SU-DHL-6 (cell line): ENCODE measurements at regions not wholly inside any gene's neighbourhood (a gene's known extent, or its start where the extent isn't known, plus 50 kb on each side); places are given as distances from the start of the nearest gene placed in this dataset.

ENCODE experiments used
- H2AFZ ChIP-seq: fragments of 200-600 bp; sonication (generic); 2 replicates; pipeline ENCODE4 v1.6.1; 2014; ENCODE audit warnings: low read depth, mild to moderate bottlenecking, moderate library complexity, mixed read lengths, antibody characterized with exemption, low read length; ENCODE audit not compliant: severe bottlenecking
- H3F3A ChIP-seq: fragments of 200-600 bp; shearing (Covaris generic); 2 replicates; pipeline ENCODE4 v1.6.0; 2016; ENCODE audit warnings: antibody characterized with exemption, mild to moderate bottlenecking; ENCODE audit not compliant: insufficient read depth
- H3K27ac ChIP-seq: fragments of 200-600 bp; sonication (generic); 2 replicates; pipeline ENCODE4 v1.5.1; 2016; ENCODE audit warnings: low read depth, mild to moderate bottlenecking, low read length, moderate library complexity, mixed read lengths
- H3K27me3 ChIP-seq: fragments of 200-600 bp; sonication (generic), shearing (Covaris generic); 2 replicates; pipeline ENCODE4 v1.6.0; 2014; ENCODE audit warnings: mild to moderate bottlenecking, low read length
- H3K36me3 ChIP-seq: fragments of 200-600 bp; sonication (generic); 2 replicates; pipeline ENCODE4 v1.6.1; 2014; ENCODE audit warnings: mild to moderate bottlenecking, low read length, mixed read lengths
- H3K4me2 ChIP-seq: fragments of 300-600, 200-600 bp; shearing (Covaris generic), sonication (generic); 2 replicates; pipeline ENCODE4 v1.6.0; 2014; ENCODE audit warnings: low read length, low read depth, mild to moderate bottlenecking; ENCODE audit not compliant: poor library complexity, severe bottlenecking
- H3K4me3 ChIP-seq: fragments of 200-600 bp; sonication (generic); 2 replicates; pipeline ENCODE4 v1.5.1; 2014; ENCODE audit warnings: antibody characterized with exemption, low read length, mild to moderate bottlenecking, mixed read lengths; ENCODE audit not compliant: insufficient read depth, poor library complexity, severe bottlenecking
- H3K79me2 ChIP-seq: fragments of 200-600 bp; sonication (generic); 2 replicates; pipeline ENCODE4 v1.6.1; 2014; ENCODE audit warnings: mild to moderate bottlenecking, low read length, moderate library complexity; ENCODE audit not compliant: insufficient read depth
- H3K9ac ChIP-seq: fragments of 200-600 bp; sonication (generic); 2 replicates; pipeline ENCODE4 v1.7.0; 2014; ENCODE audit warnings: mild to moderate bottlenecking, low read length
- H3K9me2 ChIP-seq: fragments of 200-600 bp; sonication (generic); replicated peaks from 2 replicates; pipeline ENCODE4 v1.6.1; 2014; ENCODE audit warnings: low read length; ENCODE audit not compliant: insufficient read depth
- H3K9me3 ChIP-seq: fragments of 200-600 bp; sonication (generic); 2 replicates; pipeline ENCODE4 v1.6.1; 2014; ENCODE audit warnings: low read length, mixed read lengths; ENCODE audit not compliant: insufficient read depth
- H4K20me1 ChIP-seq: fragments of 200-600 bp; sonication (generic); 2 replicates; pipeline ENCODE4 v1.6.1; 2014; ENCODE audit warnings: low read depth, mild to moderate bottlenecking, antibody characterized with exemption, low read length, moderate library complexity, mixed read lengths
- EZH2phosphoT487 ChIP-seq: fragments of 200-600 bp; sonication (generic), shearing (Covaris generic); conservative IDR thresholded peaks from 2 replicates; pipeline ENCODE4 v1.6.1; 2018; ENCODE audit warnings: mild to moderate bottlenecking, antibody characterized with exemption, low read length, moderate library complexity, mixed read lengths
- TF ChIP-seq, protein P1 (sequence below): fragments of 200-600 bp; sonication (generic); IDR thresholded peaks from one replicate; pipeline ENCODE4 v1.5.1; 2017; ENCODE audit warnings: antibody characterized with exemption, mild to moderate bottlenecking, low read length, moderate library complexity; ENCODE audit not compliant: insufficient read depth, poor library complexity, severe bottlenecking

GRCh38 chr9:25827626-25828025 is 149.4 kb upstream of the TUSC1 start:
- Histone ChIP-seq H3K9ac (no peak overlapping the region), H3F3A (no peaks in the 10 kb centered on the region), H3K27ac (no peak overlapping the region), H3K4me2 (no peak overlapping the region), H3K9me2 (no peaks in the 10 kb centered on the region; the same call in 1 of the 2 replicates), H2AFZ (no peak overlapping the region), H3K27me3 (no peaks in the 10 kb centered on the region), H4K20me1 (no peaks in the 10 kb centered on the region), H3K4me3 (no peak overlapping the region), H3K79me2 (no peaks in the 10 kb centered on the region), H3K36me3 (no peaks in the 10 kb centered on the region), H3K9me3 (no peaks in the 10 kb centered on the region; the same call in 1 of the 2 replicates)
- TF ChIP-seq, protein P1, sequence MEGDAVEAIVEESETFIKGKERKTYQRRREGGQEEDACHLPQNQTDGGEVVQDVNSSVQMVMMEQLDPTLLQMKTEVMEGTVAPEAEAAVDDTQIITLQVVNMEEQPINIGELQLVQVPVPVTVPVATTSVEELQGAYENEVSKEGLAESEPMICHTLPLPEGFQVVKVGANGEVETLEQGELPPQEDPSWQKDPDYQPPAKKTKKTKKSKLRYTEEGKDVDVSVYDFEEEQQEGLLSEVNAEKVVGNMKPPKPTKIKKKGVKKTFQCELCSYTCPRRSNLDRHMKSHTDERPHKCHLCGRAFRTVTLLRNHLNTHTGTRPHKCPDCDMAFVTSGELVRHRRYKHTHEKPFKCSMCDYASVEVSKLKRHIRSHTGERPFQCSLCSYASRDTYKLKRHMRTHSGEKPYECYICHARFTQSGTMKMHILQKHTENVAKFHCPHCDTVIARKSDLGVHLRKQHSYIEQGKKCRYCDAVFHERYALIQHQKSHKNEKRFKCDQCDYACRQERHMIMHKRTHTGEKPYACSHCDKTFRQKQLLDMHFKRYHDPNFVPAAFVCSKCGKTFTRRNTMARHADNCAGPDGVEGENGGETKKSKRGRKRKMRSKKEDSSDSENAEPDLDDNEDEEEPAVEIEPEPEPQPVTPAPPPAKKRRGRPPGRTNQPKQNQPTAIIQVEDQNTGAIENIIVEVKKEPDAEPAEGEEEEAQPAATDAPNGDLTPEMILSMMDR: no peak
- TF ChIP-seq EZH2phosphoT487: no peak

DNA sequence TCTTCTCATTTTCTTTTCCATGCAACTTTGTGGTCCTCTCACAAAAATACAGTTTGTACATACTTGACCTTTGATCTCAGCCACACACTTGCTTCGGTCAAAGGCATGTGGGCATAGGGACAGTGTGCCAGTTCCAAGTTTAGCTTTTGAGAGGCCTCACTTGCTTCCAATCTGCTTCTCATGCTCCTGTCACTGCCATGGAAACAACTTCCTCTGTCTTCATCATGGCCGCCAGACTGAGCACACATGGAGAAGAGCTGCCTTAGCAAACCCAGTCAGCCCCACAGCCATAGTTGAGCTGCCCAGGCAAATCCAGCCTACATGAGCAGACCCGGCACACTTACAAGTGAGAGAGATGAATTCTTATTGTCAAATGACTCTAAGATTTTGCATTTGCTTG is 138.2 kb upstream of the TUSC1 start:
- Histone ChIP-seq H3K4me3 (no peak overlapping the region), H3K9me3 (no peaks in the 10 kb centered on the region), H3K79me2 (no peaks in the 10 kb centered on the region), H3K27me3 (no peaks in the 10 kb centered on the region), H3K9ac (no peak overlapping the region), H3F3A (no peaks in the 10 kb centered on the region), H3K27ac (no peak overlapping the region), H3K4me2 (no peak overlapping the region), H4K20me1 (no peaks in the 10 kb centered on the region), H3K36me3 (no peaks in the 10 kb centered on the region), H2AFZ (no peak overlapping the region), H3K9me2 (0 out of 2 replicates have a peak, but pooled peaks cover 4% of the 10 kb centered on the region)
- no peak for TF ChIP-seq EZH2phosphoT487
- TF ChIP-seq, protein P1: no peak

DNA sequence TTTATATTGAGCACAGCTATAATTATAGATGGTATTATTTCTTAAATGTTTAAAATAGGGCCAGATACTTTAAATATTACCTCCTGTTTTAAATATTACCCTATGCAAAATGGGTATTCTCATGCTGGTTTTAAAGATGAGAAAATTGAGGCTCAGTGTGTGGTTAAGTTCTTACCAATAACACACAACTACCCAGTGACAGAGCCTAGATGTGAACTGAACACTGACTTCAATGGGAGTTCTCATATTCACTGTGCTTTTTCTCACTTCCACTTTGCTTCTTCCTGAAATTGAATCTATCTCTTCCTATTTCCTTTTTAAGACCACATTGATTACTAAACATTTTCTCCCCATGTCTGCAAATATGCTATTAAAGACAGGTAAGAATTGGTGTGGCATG is 135.8 kb upstream of the TUSC1 start:
- H3K27me3 ChIP-seq: no peaks in the 10 kb centered on the region
- TF ChIP-seq EZH2phosphoT487: no peak
- TF ChIP-seq, protein P1: no peak
- no peak overlapping the region for H3K4me2 ChIP-seq
- no peaks in the 10 kb centered on the region for H3K9me3 ChIP-seq
- H2AFZ ChIP-seq: no peak overlapping the region
- H3F3A ChIP-seq: no peaks in the 10 kb centered on the region
- no peaks in the 10 kb centered on the region for H3K36me3 ChIP-seq
- no peak overlapping the region for H3K27ac ChIP-seq
- no peaks in the 10 kb centered on the region for H3K79me2 ChIP-seq
- H3K9ac ChIP-seq: no peak overlapping the region
- H4K20me1 ChIP-seq: no peaks in the 10 kb centered on the region
- H3K9me2 ChIP-seq: 0 out of 2 replicates have a peak, but pooled peaks cover 4% of the 10 kb centered on the region
- no peak overlapping the region for H3K4me3 ChIP-seq

GRCh38 chr9:25813478-25813877 is 135.2 kb upstream of the TUSC1 start:
- no peak overlapping the region for H3K27ac ChIP-seq
- no peaks in the 10 kb centered on the region for H3K9me3 ChIP-seq
- no peaks in the 10 kb centered on the region for H4K20me1 ChIP-seq
- H3K36me3 ChIP-seq: no peaks in the 10 kb centered on the region
- no peak overlapping the region for H3K4me3 ChIP-seq
- H3F3A ChIP-seq: no peaks in the 10 kb centered on the region
- no peak overlapping the region for H2AFZ ChIP-seq
- no peak overlapping the region for H3K4me2 ChIP-seq
- H3K9me2 ChIP-seq: 0 out of 2 replicates have a peak, but pooled peaks cover 4% of the 10 kb centered on the region
- no peak overlapping the region for H3K9ac ChIP-seq
- no peak for TF ChIP-seq EZH2phosphoT487
- TF ChIP-seq, protein P1: no peak
- H3K27me3 ChIP-seq: no peaks in the 10 kb centered on the region
- no peaks in the 10 kb centered on the region for H3K79me2 ChIP-seq
